HT-29 (cell line): ENCODE measurements at regions not wholly inside any gene's neighbourhood (a gene's known extent, or its start where the extent isn't known, plus 50 kb on each side); places are given as distances from the start of the nearest gene placed in this dataset.
A peak's percentile ranks its signal among the peaks of the same experiment; 100 is the strongest.

Experiments used
- DNase-seq: peaks from one replicate; pipeline ENCODE4 v3.0.0-alpha.2; 2015; ENCODE audit warnings: low spot score

DNA sequence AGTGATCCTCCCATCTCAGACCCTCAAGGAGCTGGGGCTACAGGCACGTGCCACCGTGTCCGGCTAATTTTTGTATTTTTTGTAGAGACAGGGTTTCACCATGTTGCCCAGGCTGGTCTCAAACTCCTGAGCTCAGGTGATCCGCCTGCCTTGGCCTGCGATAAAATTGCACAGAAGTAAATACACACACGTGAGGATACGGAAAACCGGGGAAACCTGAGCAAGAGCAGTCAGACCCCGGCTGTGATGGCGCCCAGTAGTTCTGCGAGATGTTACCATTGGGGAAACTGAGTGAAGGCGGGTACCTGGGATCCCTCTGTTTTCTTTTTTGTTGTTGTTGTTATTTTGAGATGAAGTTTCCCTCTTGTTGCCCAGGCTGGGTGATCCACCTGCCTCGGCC, 114.9 kb downstream of the C9orf50 start:
- no peak for DNase-seq

DNA sequence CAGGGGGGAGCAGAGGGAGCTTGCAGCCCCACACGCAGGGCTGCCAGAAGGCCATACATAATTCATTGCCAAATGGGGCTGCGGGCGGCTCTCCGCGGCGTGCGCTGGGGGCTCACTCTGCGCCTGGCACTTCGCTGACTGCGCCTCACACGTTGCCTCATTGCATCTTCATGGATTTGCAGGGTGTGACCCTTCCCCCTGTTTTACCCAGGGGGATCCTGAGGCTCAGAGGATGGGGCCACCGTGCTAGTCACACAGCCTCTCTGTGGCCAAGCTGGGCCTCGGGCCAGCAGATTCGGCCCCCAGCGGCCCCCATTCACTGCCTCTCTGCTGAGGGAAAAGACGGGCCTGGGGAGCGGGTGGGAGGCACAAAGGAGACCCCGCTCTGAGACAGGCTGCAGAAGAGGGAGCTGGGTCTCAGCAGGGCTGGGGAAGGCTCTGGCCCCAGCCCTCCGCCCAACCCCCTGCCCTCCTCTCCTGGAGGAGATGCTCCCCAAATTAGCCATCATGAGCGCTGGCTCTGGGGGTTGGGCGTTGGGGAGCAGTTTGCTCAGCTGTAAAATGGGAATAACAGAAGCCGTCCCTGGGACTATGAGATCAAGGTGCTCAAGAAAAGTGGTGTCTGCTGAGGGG, 115.5 kb downstream of the C9orf50 start:
- no peak for DNase-seq

DNA sequence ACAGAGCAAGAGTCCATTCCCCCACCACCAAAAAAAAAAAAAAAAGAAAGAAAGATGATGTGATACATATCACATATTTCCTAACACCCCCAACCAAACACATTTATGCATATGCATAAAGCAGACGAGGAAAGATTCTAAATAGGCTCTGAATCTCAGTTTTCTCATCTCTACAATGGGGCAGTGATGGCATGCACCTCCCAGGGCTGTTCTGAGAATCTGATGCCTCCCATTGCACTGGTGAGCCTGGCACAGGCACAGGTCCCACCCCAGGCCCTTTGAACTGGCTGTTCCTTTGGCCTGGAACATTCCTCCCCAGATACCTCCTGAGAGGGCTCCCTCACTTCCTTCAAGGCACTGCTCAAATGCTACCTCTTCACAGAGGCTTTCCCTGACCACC, 116.5 kb downstream of the C9orf50 start:
- DNase-seq, result no peak

DNA sequence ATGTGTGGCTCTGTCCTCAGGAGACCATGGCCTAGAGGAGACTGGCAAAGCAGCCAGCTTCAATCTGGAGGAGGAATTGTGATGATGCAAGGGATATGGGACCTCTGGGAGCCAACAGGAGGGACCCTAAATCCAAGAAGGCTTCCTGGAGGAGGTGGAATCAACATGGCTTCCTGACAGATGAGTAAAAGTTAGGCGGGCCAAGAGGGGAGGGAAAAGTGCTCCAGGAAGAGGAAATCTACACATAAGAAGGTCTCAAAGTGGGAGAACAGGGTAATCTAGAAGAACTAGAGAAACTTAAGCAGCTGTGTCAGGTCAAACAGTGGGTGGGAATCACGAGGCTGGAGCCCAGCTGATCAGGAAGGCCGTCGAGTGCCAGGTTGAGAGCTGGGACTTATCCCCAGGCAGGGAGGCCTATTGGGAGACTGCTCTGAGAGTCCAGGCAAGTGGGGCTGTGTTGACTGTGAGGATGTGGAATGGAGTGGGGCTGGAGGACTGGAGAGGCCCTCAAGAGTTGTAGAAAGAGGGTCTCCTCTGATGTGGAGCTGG, 119.1 kb downstream of the C9orf50 start:
- DNase-seq, result no peak

DNA sequence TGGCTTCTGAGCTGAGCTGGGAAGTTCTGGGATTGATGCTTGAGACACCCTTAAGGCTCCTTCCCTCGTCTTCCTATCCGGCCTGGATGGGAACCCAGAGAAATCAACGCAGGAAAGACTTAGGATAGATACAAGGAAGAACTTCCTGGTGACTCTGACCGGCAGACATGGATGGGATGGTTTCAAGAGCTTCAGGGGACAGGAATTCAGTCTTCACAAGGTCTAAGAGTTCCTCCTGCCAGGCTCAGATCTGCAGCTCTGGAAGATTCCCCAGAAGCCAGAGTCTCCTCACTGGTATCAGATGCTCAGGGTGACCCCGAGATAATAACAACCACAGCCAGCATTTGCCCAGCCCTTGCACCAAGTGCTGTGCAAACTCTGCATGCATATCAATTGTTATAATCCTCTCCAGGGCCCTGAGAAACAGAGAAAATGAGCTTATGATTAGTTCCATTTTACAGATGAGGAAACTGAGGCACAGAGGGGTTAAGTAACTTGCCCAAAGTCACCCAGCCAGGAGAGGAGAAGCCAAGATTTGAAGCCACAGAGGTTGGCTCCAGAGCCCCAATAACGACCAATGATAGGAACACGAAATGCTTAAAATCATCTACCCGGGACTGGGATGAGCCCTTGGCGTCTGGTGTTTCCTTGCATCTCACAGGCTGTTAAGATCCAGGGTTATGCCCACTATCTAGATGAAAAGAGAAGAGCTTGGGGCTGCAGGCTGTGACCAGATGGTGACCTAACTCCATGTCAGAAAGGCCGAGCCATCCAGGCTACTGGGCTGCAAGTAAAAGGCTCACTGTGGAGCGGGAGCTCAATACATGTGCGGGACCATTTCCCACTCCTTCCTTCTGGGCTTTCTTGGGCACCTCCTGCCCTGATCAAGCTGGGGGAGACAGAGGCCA, 119.8 kb downstream of the C9orf50 start:
- no peak for DNase-seq

DNA sequence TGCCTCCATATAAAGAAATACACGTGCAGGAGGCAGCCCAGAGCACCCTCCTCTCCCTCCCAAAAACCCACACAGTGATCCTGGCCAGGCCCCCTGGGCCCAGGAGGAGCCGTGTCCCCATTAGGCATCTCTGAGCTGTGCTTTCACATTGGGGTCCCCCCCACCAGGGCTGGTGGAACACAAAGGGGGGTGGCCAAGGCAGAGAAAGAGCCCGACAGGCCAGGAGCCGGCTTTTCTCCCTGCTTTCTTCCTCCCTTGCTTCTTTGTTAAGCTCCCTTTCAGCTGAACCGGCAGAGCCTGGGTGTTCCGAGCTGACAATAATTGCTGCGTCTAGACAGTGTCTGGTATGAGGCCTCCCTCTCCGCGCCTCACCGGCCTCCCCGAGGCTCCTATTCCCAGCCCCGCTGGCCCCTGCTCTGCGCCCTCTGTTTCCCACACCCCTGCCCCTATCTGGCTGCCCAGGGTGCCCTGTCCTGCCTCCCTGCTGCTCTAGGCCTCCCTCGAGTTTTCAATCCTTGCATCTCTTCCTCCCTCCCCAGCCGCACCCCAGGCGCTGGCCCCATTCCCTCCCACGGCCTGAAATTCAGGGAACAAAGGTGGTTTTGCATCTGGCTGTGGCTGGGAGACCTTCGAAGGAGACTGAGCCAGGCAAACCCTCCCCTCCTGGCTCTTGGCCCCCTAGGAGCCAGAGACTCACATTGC, 120.6 kb downstream of the C9orf50 start:
- DNase-seq, result no peak

DNA sequence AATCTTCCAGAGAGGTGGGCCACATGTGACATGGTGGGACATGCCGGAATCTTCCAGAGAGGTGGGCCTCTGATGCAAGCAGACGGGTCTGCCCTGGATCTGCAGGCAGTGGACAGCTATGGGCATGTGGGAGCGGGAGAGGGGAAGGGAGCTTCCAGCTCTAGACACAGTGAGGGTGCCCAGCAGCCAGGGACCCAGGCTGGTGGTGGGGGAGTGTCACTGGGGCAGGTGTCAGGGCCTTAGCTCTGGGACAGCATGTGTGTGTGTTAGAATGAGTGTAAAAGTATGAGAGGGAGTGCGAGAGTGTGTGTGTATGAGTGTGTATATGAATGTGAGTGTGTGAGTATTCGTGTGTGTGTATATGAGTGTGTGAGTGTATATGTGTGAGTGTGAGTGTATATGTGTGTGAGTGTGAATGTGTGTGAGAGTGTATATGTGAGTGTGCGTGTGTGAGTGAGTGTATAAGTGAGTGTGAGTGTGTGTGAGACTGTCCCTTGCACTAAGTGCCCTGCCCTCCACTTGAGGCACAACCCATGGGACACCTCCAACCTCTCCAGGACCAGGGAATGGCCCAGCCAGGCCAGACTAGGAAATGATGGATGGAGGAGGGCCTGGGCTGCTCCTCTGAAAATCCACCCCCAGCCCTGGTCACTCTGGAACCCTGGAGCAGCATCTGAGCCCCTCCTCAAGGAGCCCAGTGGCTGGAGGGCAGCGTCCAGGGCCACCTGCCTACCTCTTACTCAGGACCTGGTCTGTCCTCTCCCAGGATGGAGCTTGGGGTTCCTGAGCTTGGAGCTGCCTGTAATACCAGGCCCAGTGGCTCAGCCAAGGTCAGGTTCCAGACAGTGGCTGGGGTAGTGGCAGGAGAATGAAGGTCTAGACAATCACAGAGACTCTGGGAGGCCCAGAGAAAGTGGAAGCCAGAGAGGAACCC, 122.2 kb downstream of the C9orf50 start:
- DNase-seq, result no peak

DNA sequence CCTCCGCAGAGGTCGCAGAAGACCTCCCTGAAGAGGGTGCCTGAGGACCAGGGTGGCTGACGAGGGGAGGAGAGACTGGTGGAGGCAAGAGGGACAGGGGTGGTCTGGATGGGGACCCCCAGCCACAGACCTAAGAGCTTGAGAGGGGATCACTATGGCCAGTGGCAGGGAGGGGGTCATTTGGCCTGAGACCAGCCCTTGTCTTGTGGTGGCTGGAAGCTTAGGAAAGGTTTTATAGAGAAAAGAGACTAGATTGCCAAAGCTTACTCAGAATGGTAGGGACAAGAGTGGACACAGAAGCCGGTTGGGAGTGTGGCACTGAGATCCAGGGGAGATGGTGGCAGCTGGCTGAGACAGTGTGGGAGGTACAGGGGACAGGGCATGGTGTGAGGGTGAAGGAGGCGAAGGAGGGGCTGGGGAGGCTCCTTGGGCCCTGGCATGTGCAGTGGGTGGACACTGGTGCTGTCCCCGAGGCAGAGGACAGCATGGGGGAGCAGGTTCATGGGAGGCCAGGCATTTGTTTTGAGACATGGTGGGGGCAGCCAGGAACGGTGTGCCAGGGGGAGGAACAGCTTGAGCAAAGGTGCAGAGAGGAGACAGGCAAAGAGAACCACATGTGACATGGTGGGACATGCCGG, 123.0 kb downstream of the C9orf50 start:
- DNase-seq, result no peak

DNA sequence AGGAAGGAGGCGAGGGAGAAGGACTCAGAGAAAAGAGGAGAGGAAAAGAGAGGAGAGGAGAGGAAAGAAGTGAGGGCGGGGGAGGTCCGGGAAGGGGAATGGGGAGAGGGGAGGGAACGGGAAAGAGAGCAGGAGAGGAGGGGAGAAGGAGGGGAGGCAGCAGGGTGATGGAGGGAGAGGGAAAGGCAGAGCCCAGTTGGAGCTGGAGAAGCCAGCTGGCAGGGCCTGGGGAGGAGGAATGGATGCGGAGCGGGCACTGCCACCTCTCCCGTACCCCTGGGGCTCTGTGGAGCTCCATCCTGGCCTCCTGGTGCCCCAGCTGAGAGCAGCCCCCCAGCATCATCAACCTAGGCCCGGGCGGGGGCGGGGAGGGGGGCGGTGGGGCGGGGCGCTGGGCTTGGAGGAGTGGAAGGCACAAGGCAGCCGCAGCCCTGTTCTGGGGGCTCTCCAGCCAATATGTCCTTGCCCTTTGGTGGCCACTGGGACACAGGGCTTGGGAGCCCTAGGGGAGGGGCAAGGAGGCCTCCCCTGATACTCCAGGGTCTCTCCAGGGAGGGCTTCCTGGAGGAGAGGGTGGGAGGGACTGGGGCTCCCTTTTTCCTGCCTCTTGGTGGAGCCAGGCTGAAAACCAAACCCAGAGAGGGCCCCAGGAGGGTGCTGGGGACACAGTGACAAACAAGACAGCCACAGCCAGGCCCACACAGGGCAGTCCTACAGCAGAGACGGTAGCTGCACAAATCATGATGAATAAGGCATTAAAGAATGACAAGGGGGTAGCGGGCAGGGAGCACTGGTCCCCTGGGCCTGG, 123.7 kb downstream of the C9orf50 start:
- DNase-seq, result no peak

DNA sequence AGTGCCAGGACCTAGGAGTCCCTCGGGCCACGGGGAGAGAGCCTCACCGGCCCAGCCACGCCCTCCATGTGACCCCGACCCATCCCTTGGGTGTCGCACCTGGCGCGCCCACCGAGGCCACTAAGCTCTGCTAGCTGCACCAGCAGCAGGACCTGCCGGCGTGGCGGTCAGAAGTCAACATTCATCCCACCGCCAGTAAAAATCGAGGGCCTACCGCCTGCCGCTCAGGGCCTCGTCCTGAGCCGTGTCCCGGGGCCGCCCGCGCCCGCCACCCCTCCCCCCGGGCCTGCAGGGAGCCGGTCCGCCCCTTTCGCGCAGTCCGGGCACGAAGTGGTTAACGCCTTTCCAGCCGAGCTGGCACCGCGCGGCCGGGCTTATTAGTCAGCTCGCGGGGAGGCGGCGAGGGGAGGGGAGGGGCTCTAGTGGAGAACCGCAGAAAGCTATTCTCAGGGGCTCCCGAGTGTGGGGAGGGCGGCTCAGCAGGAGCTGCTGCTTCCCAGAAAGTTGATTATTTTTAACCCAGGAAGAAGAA, 124.4 kb downstream of the C9orf50 start:
- DNase-seq, result peak; percentile 85

DNA sequence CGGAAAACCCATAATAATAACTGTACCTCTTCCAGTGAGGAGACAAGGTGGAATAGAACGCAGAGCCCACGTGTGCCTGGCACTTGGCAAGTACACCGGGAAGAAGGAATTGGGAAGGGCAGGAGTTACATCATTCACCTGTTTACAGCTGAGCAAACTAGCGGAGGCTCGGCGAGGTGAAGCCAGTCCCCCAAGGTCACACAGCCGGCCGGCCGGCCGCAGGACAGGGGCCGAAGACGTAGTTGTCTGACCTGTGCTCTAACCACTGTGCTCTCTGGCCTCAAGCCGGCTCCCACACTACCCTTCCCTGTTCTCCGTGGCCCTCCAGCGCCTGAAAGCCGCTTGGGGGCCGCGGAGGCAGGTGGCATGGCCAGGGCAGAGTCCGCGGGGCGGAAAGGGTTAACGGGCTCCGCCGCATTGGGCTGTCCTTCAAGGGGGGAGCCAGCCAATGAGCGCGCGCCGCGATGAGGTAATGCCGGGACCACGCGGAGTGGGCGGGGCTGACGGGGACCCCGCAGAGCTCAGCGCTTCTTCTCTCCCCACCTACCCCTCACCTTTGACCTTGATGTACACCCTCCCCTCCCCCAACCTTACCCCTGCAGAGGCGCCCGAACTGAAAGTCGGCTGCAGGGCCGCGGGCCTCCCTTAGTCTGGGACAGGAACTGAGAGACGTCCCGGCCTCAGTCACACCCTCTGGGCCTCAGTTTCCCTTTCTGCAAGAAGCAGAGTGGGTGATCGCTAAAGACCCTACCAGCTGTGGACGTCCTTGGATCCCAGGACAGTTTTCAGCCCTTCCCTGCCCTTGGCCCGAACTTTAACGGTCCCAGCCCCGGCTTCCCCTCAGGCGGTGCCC, 125.1 kb downstream of the C9orf50 start:
- DNase-seq, result peak; percentile 95

DNA sequence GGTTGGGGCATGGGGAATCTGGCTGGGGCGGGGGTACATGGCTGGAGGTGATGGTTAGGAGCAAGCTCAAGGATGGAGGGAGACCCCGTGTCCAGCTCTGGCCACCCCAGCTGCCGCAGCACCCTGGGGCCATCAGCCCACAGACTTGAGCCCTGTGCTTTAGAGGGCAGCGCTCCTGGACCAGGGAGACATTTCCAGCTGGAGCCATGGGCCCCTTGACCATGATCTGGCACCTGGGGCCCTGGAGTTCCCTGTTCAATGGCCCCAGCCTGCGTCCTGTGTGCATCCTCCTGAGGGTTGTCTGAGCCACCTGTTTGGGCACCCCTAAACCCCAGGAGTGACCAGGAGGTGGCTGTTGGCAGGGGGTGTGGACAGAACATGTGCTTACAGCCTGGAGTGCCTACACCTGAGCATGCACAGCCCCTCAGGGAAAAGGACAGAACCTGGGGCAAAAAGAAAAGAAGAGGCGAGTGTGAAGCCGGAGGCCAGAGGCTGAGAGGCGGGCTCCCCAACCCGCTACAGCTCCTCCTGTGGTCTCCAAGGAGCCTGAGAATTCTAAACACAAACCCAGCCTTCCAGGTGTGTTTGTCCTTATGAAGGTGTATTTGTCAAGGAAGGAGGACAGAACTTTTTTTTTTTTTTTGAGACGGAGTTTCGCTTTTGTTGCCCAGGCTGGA, 126.7 kb downstream of the C9orf50 start:
- peak; percentile 72 for DNase-seq

DNA sequence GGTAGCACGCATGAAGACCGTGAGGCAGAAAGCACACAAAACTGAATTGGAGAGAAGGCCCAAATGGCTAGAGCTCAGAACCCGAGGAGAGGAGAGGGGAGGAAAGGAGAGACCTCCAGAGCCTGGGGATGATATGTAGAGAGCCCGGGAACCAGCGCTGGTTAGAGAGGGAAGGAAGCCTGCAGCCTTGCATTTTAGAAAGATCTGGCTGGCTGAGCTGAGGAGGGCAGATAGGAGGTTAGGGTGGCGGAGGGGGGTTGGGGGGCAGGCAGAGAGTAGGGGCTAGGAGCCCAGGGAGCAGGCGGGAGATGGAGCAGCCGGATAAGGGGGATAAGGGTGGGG, 127.2 kb downstream of the C9orf50 start:
- no peak for DNase-seq

DNA sequence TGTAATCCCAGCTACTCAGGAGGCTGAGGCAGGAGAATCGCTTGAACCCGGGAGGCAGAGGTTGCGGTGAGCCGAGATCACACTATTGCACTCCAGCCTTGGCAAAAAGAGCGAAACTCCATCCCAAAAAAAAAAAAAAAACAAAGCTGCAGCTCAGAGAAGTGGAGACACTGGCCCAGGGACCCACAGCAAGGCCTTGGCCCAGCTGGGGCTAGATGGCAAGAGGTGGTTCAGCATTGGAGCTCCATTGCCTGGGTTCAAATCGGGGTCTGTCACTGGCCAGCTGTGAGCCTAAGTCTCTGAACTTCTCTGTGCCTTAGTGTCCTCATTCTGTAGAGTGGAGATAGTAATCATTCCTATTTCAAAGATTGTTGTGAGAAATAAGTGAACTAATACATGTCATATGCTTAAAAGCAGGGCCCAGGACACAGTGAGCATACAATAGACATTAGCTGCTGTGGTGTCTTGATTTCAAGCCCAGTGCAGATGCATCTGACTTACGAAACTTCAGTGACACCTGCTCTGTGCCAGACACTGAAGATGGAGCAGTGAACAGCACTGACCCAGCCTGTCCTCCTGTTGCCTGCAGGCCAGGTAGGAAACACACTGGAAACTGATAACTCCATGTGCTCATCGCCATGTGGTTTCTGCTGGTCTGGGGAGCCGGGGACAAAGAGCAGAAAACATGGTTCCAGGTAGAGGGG, 127.7 kb downstream of the C9orf50 start:
- DNase-seq, result no peak

DNA sequence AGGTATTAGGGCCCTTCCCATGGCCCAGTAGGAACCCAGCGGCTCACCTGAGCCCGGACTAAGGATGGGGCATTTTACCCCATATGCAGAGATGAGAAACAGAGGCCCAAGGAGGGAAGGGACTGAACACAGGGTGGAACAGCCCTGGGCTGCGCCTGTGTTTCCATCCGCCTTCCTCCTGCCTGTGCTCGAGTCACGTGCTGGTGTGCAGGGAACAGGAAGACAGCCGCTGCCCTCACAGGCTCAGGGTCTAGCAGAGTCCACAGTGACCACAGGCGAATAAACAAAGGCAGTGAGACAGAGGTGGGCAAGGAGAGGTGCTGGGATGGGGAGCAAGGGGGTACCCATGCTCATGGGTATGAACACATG, 129.4 kb downstream of the C9orf50 start:
- no peak for DNase-seq

DNA sequence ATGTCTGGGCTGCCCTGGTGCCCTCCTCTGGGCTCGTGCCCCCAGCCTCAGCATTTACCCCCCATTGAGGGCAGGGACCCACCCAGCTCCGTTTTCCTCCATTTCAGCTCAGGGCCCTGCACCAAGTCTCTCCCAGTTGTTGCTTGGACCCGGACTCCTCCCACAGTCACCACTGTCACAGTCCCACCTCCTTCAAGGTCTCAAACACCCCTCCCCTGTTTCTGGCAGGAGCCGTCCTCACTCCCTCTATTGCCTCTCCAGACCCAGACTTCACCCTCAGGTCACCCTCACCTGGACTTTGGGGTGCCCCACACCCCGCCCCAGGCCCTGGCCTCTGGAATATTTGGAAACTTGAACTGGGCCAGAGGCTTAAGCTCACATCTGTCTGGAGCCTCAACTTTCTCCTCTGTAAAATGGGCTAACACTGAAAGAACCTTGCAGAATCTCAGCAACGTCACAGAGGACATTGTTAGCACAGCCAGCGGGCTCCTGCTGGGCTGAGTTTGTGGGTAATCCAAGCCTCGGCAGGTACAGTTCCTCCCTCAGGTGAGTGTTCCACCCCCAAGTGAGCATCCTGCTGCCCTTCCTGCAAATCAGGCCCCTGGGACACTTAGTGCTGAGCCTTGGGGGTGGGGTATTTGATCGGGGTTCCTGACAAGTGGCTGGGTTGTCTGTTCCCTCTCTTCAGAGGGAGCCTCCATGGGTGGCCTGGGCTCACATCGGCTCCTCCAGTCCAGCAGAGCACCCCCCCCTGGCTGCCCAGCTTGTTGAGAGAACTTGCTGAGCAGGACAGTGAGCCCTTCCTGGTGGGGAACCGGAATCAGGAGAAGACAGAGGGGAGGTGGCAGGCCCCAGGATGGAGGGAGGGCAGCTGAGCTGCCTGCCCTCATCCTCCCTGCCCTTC, 130.1 kb downstream of the C9orf50 start:
- DNase-seq, result no peak
